ENCODE measurements at regions not wholly inside any gene's neighbourhood (a gene's known extent, or its start where the extent isn't known, plus 50 kb on each side); places are given as distances from the start of the nearest gene placed in this dataset.

GRCh38 chr6:149149653-149150052 lies 167.9 kb upstream of the TAB2 start:
- Histone ChIP-seq H3K4me1 (ENCODE audit: insufficient read depth) (no peaks in the 10 kb centered on the region), H3K9me2 (replicated peaks; ENCODE audit: insufficient read depth) (no peaks in the 10 kb centered on the region), H3K27ac (no peak overlapping the region), H3K4me2 (no peak overlapping the region), H3K4me3 (no peak overlapping the region), H3K79me2 (no peaks in the 10 kb centered on the region), H3K9me3 (ENCODE audit: low read depth) (no peaks in the 10 kb centered on the region), H3K27me3 (no peaks in the 10 kb centered on the region), H3K36me3 (replicated peaks; ENCODE audit: insufficient read depth, low read depth) (no peaks in the 10 kb centered on the region), H2AFZ (no peak overlapping the region), H4K20me1 (ENCODE audit: insufficient read depth, poor library complexity, severe bottlenecking) (no peaks in the 10 kb centered on the region)
- no peak for TF ChIP-seq EZH2 (IDR thresholded peaks at IDR 0.05; ENCODE audit: borderline replicate concordance)
- no peak for TF ChIP-seq EZH2phosphoT487 (IDR thresholded peaks at IDR 0.05; ENCODE audit: low read depth, severe bottlenecking, unreplicated experiment)
- TF ChIP-seq CTCF (IDR thresholded peaks at IDR 0.05; ENCODE audit: poor library complexity) = no peak
- DNase-seq (ENCODE audit: low spot score) = no peak
- WGBS (ENCODE audit: low lambda C conversion rate, missing lambda C conversion rate) = 93% methylated on average over 2 of the region's 2 CpGs

GRCh38 chr6:149150301-149150700 lies 167.2 kb upstream of the TAB2 start:
- Histone ChIP-seq H3K27ac (no peak overlapping the region), H2AFZ (no peak overlapping the region), H3K79me2 (no peaks in the 10 kb centered on the region), H4K20me1 (ENCODE audit: insufficient read depth, poor library complexity, severe bottlenecking) (no peaks in the 10 kb centered on the region), H3K9me3 (ENCODE audit: low read depth) (no peaks in the 10 kb centered on the region), H3K27me3 (no peaks in the 10 kb centered on the region), H3K9me2 (replicated peaks; ENCODE audit: insufficient read depth) (no peaks in the 10 kb centered on the region), H3K4me2 (no peak overlapping the region), H3K4me1 (ENCODE audit: insufficient read depth) (no peaks in the 10 kb centered on the region), H3K4me3 (no peak overlapping the region), H3K36me3 (replicated peaks; ENCODE audit: insufficient read depth, low read depth) (no peaks in the 10 kb centered on the region)
- WGBS (ENCODE audit: low lambda C conversion rate, missing lambda C conversion rate) = 80% methylated on average over 4 of the region's 4 CpGs
- DNase-seq (ENCODE audit: low spot score) = no peak
- TF ChIP-seq EZH2 (IDR thresholded peaks at IDR 0.05; ENCODE audit: borderline replicate concordance) (no peak), CTCF (IDR thresholded peaks at IDR 0.05; ENCODE audit: poor library complexity) (no peak), EZH2phosphoT487 (IDR thresholded peaks at IDR 0.05; ENCODE audit: low read depth, severe bottlenecking, unreplicated experiment) (no peak)

GRCh38 chr6:149150801-149151398 lies 166.6 kb upstream of the TAB2 start:
- TF ChIP-seq EZH2phosphoT487 (IDR thresholded peaks at IDR 0.05; ENCODE audit: low read depth, severe bottlenecking, unreplicated experiment) (no peak), CTCF (IDR thresholded peaks at IDR 0.05; ENCODE audit: poor library complexity) (no peak), EZH2 (IDR thresholded peaks at IDR 0.05; ENCODE audit: borderline replicate concordance) (no peak)
- H2AFZ ChIP-seq = no peak overlapping the region
- DNase-seq (ENCODE audit: low spot score) = no peak
- no peak overlapping the region for H3K4me3 ChIP-seq
- H3K27me3 ChIP-seq = no peaks in the 10 kb centered on the region
- H3K4me1 ChIP-seq (ENCODE audit: insufficient read depth) = no peaks in the 10 kb centered on the region
- H3K36me3 ChIP-seq (replicated peaks; ENCODE audit: insufficient read depth, low read depth) = no peaks in the 10 kb centered on the region
- H3K4me2 ChIP-seq = no peak overlapping the region
- no peaks in the 10 kb centered on the region for H3K79me2 ChIP-seq
- no peaks in the 10 kb centered on the region for H3K9me2 ChIP-seq (replicated peaks; ENCODE audit: insufficient read depth)
- H3K9me3 ChIP-seq (ENCODE audit: low read depth) = no peaks in the 10 kb centered on the region
- no peak overlapping the region for H3K27ac ChIP-seq
- no peaks in the 10 kb centered on the region for H4K20me1 ChIP-seq (ENCODE audit: insufficient read depth, poor library complexity, severe bottlenecking)
- WGBS (ENCODE audit: low lambda C conversion rate, missing lambda C conversion rate) = 94% methylated on average over 3 of the region's 3 CpGs

Measured in hepatocyte (in vitro differentiated cells).